ENCODE measurements at regions not wholly inside any gene's neighbourhood (a gene's known extent, or its start where the extent isn't known, plus 50 kb on each side); places are given as distances from the start of the nearest gene placed in this dataset.

DNA sequence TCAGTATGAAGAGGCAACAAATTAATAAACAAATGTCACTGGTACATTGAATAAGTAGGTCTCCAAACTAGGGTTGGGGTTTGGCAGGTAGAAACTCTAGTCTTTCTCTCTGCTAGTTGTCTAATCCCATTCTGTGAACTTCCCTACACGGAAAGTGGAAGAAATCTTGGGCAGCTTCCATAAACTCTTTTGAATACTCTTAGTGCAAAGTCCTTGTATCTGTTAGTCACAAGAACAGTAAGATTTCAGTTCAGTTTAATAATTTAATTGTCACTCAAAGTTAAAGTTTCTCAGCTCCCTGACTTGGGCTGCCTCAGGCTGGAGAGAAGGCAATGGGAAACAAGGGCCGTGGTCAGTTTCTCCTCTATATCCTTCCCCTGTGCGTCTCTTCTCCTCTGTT lies 135.4 kb upstream of the MDM1 start:
- TF ChIP-seq CTCF (IDR thresholded peaks at IDR 0.05) (no peak), POLR2A (IDR thresholded peaks at IDR 0.05; ENCODE audit: low read depth) (no peak), POLR2AphosphoS5 (IDR thresholded peaks at IDR 0.05) (no peak), EP300 (IDR thresholded peaks at IDR 0.05) (no peak)
